Subcutaneous abdominal adipose tissue (tissue), 5 donors: ENCODE measurements at regions not wholly inside any gene's neighbourhood (a gene's known extent, or its start where the extent isn't known, plus 50 kb on each side); places are given as distances from the start of the nearest gene placed in this dataset.

Source experiments
- H3K27ac ChIP-seq: one replicate; pipeline ENCODE4 v1.7.0; 2013; ENCODE audit warnings: low read depth, mild to moderate bottlenecking, inconsistent platforms, low read length, moderate library complexity
- H3K27me3 ChIP-seq, 5 donors: one replicate each; pipeline ENCODE4 v1.7.0; 2013; ENCODE audit warnings: low read length in 5 of 5, inconsistent platforms in 1 of 5; ENCODE audit not compliant: control insufficient read depth in 5 of 5, insufficient read depth in 4 of 5
- H3K36me3 ChIP-seq, 5 donors: one replicate each; pipeline ENCODE4 v1.7.0; 2013; ENCODE audit warnings: low read length in 5 of 5; ENCODE audit not compliant: control insufficient read depth in 5 of 5, insufficient read depth in 5 of 5
- H3K4me1 ChIP-seq, 5 donors: one replicate each; pipeline ENCODE4 v1.7.0; 2013; ENCODE audit warnings: low read length in 5 of 5, mild to moderate bottlenecking in 3 of 5, moderate library complexity in 1 of 5; ENCODE audit not compliant: control insufficient read depth in 5 of 5, insufficient read depth in 5 of 5
- H3K4me3 ChIP-seq, 5 donors: one replicate each; pipeline ENCODE4 v1.7.0; 2013; ENCODE audit warnings: low read length in 5 of 5, low read depth in 1 of 5
- H3K9ac ChIP-seq, 5 donors: one replicate each; pipeline ENCODE4 v1.7.0; 2013; ENCODE audit warnings: low read length in 5 of 5, mild to moderate bottlenecking in 4 of 5, moderate library complexity in 3 of 5
- H3K9me3 ChIP-seq, 5 donors: one replicate each; pipeline ENCODE4 v1.7.0; 2013; ENCODE audit warnings: low read length in 5 of 5; ENCODE audit not compliant: control insufficient read depth in 5 of 5
- donor health status: healthy.
- donor health status: healthy.
- donor health status: healthy.
- donor health status: healthy.
- donor health status: healthy.

- Histone ChIP-seq H3K4me3 (no peak overlapping the region), H3K9me3 (peaks cover 0 to 2% (median 0%) of the 10 kb centered on the region in 5 donors), H3K4me1 (no peaks in the 10 kb centered on the region), H3K9ac (no peak overlapping the region), H3K36me3 (no peaks in the 10 kb centered on the region), H3K27ac (no peak overlapping the region), H3K27me3 (no peaks in the 10 kb centered on the region)
Observed at GRCh38 chr16:62391940-62392339, 355.7 kb upstream of the CDH8 start.

- Histone ChIP-seq H3K4me1 (no peaks in the 10 kb centered on the region), H3K27ac (no peak overlapping the region), H3K36me3 (no peaks in the 10 kb centered on the region), H3K27me3 (no peaks in the 10 kb centered on the region), H3K9ac (no peak overlapping the region), H3K4me3 (no peak overlapping the region), H3K9me3 (peaks cover 0 to 2% (median 0%) of the 10 kb centered on the region in 5 donors)
Observed at GRCh38 chr16:62391134-62391533, 354.9 kb upstream of the CDH8 start.

- Histone ChIP-seq H3K27me3 (no peaks in the 10 kb centered on the region), H3K4me1 (no peaks in the 10 kb centered on the region), H3K36me3 (no peaks in the 10 kb centered on the region), H3K9me3 (peaks cover 0 to 2% (median 0%) of the 10 kb centered on the region in 5 donors), H3K9ac (no peak overlapping the region), H3K27ac (no peak overlapping the region), H3K4me3 (no peak overlapping the region)
Observed at GRCh38 chr16:62390214-62390613, 354.0 kb upstream of the CDH8 start.

GRCh38 chr16:62386411-62386810 is 350.2 kb upstream of the CDH8 start:
- Histone ChIP-seq H3K36me3 (no peaks in the 10 kb centered on the region), H3K4me1 (no peaks in the 10 kb centered on the region), H3K9ac (no peak overlapping the region), H3K27me3 (no peaks in the 10 kb centered on the region), H3K4me3 (no peak overlapping the region), H3K27ac (no peak overlapping the region), H3K9me3 (no peaks in the 10 kb centered on the region)

- H3K27ac ChIP-seq, result no peak overlapping the region
- no peaks in the 10 kb centered on the region for H3K27me3 ChIP-seq
- no peaks in the 10 kb centered on the region for H3K9me3 ChIP-seq
- no peaks in the 10 kb centered on the region for H3K36me3 ChIP-seq
- no peaks in the 10 kb centered on the region for H3K4me1 ChIP-seq
- H3K9ac ChIP-seq, result no peak overlapping the region
- no peak overlapping the region for H3K4me3 ChIP-seq
Observed at GRCh38 chr16:62383941-62384340, 347.7 kb upstream of the CDH8 start.

GRCh38 chr16:62370445-62370844 is 334.2 kb upstream of the CDH8 start:
- no peaks in the 10 kb centered on the region for H3K27me3 ChIP-seq
- H3K4me3 ChIP-seq, result no peak overlapping the region
- no peak overlapping the region for H3K9ac ChIP-seq
- H3K27ac ChIP-seq, result no peak overlapping the region
- no peaks in the 10 kb centered on the region for H3K4me1 ChIP-seq
- H3K9me3 ChIP-seq, result peaks cover 0 to 3% (median 0%) of the 10 kb centered on the region in 5 donors
- H3K36me3 ChIP-seq, result no peaks in the 10 kb centered on the region

- H3K4me3 ChIP-seq, result no peak overlapping the region
Observed at GRCh38 chr16:62363501-62363900, 327.3 kb upstream of the CDH8 start.

GRCh38 chr16:62353355-62353754 is 317.1 kb upstream of the CDH8 start:
- Histone ChIP-seq H3K27me3 (no peaks in the 10 kb centered on the region), H3K36me3 (no peaks in the 10 kb centered on the region), H3K9me3 (no peaks in the 10 kb centered on the region), H3K4me1 (peaks cover 0 to 2% (median 0%) of the 10 kb centered on the region in 5 donors), H3K4me3 (no peak overlapping the region), H3K27ac (no peak overlapping the region), H3K9ac (no peak overlapping the region)

More at GRCh38 chr16:62363501-62363900, 327.3 kb upstream of the CDH8 start:
- no peaks in the 10 kb centered on the region for H3K9me3 ChIP-seq
- H3K4me1 ChIP-seq, result no peaks in the 10 kb centered on the region
- no peak overlapping the region for H3K27ac ChIP-seq
- no peaks in the 10 kb centered on the region for H3K27me3 ChIP-seq
- H3K36me3 ChIP-seq, result no peaks in the 10 kb centered on the region
- no peak overlapping the region for H3K9ac ChIP-seq

- Histone ChIP-seq H3K4me1 (no peaks in the 10 kb centered on the region), H3K4me3 (no peak overlapping the region), H3K9ac (no peak overlapping the region), H3K27me3 (no peaks in the 10 kb centered on the region), H3K36me3 (no peaks in the 10 kb centered on the region), H3K9me3 (no peaks in the 10 kb centered on the region), H3K27ac (no peak overlapping the region)
Observed at GRCh38 chr16:62342216-62342615, 306.0 kb upstream of the CDH8 start.

- Histone ChIP-seq H3K4me3 (no peak overlapping the region), H3K9ac (no peak overlapping the region), H3K27me3 (no peaks in the 10 kb centered on the region), H3K9me3 (no peaks in the 10 kb centered on the region), H3K36me3 (no peaks in the 10 kb centered on the region), H3K27ac (no peak overlapping the region), H3K4me1 (no peaks in the 10 kb centered on the region)
Observed at GRCh38 chr16:62335356-62335755, 299.1 kb upstream of the CDH8 start.

- H3K4me1 ChIP-seq, result no peaks in the 10 kb centered on the region
Observed at GRCh38 chr16:62321606-62322005, 285.4 kb upstream of the CDH8 start.

More at GRCh38 chr16:62321606-62322005, 285.4 kb upstream of the CDH8 start:
- no peaks in the 10 kb centered on the region for H3K27me3 ChIP-seq
- H3K4me3 ChIP-seq, result no peak overlapping the region
- no peak overlapping the region for H3K9ac ChIP-seq
- no peaks in the 10 kb centered on the region for H3K9me3 ChIP-seq
- H3K27ac ChIP-seq, result no peak overlapping the region
- no peaks in the 10 kb centered on the region for H3K36me3 ChIP-seq
